GM18517 (cell line): ENCODE measurements at regions not wholly inside any gene's neighbourhood (a gene's known extent, or its start where the extent isn't known, plus 50 kb on each side); places are given as distances from the start of the nearest gene placed in this dataset.

ENCODE experiments used
- ATAC-seq: cut with Tn5 transposase; IDR thresholded peaks from one replicate; pipeline ENCODE4 v1.9.1; 2021; ENCODE audit warnings: mild to moderate bottlenecking, moderate library complexity; ENCODE audit not compliant: unreplicated experiment

DNA sequence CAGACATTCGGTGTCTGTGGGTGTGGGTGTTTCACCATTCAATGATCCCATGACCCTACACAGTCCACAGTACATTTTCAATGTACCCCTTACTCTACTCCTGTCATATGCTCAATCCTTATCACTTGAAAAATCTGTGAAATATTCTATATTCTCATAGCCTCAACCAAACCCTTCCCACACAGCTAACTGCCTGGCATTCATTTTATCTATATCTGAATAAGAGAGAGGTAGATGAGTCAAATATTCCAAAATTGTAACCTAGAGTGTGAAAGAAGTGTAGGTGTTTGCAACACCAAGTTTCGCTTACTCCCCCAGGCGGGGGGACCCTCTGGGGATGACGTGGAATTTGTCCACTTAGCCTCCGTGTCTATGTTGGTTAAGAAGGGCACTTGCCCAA, 354.8 kb downstream of the ETS1 start:
- no peak for ATAC-seq

DNA sequence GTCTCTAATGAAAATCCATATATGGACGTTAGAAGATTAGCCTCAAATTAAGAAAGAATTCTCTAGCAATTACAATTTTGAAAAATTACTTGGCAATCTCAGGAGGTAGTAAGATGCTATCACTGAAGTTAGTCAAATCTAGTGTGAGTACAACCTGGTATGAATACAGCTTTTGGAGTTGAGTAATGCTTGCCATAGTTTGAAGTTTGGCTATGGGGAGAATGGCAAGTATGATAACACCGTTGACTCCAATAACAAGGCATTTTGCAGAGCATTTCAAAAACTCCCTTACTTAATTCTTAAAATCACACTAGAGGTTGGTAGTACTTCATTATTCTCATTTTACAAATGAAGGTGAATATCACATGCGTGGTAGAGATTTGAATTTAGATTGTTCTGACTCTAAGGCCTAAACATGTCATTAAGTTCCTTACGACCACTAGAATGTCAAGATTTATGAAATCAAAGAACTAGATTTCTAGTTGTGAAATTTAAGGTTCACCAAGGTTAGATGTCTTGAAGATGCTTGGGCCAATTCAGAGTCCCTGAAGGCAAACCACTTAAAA, 355.4 kb downstream of the ETS1 start:
- ATAC-seq = no peak

DNA sequence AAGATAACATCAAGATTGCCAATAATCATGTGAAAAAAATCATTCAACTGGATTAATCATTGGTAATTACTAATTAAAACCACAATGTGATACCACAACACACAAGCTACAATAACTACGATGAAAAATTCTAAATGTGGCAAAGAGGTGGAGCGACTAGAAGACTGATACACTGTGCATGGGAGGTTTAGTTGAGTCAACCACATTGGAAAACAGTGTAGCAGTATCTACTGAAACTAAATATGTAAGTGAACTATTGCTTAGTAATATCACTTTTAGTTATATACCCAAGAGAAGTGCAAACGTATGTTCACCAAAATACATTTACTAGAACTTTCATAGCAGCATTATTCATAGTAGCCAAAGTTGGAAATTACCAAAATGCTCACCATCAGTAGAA, 359.9 kb downstream of the ETS1 start:
- no peak for ATAC-seq

DNA sequence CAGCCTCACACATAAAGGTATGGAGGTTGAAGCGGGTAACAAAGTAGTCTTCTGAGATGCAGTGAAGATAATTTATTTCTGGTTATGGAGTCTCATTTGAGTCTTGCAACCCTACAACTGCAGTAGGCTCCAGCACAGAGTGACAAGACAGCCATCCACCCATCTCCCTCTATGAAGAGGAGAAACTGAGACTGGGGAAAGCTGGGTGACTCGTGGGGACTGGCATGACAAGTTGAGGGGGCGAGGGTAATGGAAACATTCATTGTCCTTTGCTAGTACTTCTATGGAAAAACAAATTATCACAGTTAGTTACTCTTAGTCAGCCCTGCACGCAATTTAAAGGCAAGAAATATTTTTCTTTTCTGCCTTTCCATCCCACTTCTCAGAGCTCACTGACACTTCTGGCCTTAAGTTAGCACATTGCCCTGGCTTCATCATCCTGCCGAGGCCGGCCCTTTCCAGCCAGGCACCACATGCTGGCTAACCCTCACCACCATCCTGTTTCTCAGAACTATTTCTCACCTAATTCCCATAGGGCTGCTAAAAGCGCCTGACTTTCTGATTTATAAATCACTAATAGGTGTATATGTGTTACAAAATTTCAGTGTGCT, 361.1 kb downstream of the ETS1 start:
- ATAC-seq = no peak

DNA sequence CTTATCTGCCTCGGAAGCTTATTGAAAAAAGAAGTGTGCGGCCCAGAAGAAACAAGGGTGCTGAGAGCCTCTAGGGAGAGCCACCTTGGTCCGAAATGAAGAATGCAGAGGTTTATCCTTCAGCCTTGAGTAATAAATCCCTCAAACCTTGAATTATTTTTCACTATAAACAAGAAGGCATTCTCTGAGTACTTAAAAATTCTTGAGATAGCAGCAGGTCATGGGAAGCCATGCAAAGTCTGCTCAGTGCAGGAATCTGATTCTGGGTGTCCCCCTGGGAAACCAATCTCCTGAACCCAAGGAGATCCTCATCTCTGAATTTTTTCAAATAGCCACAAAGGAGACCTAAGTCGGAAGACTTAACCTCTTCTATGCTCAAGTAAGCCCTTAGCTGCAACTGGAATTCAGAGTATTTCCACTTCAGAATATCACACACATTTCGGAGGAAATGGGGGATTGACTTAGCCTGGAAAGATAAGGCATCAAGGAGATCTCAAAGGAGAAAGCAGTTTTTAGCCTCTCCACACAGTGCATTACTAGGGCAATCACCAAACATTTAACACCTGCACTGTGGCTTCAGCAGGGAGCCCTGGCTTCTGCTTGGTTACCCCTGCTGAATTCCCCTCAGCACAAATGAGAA, 365.0 kb downstream of the ETS1 start:
- no peak for ATAC-seq

DNA sequence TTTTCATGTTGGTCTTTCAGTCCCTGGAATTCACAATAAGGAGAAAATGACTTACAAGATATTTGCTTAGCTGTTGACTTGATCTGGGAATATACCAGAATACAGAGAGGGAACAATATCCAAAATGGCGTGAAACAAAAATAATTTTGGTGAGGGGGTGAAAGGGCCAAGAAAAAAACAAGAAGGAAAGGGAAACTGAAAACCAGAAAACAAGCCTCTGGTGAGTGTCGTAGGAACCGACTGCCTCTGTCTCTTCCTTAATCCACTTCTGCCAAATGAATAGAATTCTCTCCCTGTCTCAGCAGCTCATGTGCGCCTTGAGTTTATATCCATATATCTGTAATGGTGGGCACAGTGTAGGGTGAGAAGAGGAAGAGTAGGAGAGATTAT, 367.6 kb downstream of the ETS1 start:
- ATAC-seq = no peak

DNA sequence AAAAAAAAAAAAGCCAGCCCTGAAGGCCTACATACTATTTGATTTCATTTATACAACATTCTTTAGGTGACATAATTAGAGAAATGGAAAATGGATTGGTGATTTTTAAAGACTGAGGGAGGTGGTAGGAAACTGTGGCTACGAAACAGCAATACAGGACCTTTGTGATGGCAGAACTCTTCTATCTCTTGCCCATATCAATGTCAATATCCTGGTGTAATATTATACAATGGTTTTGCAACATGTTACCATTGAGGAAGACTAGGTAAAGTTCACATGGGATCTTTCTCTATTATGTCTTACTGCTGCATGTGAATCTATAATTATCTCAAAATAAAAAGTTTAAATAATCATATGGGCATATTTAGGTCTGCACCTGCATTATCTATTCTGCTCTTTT, 371.2 kb downstream of the ETS1 start:
- no peak for ATAC-seq

DNA sequence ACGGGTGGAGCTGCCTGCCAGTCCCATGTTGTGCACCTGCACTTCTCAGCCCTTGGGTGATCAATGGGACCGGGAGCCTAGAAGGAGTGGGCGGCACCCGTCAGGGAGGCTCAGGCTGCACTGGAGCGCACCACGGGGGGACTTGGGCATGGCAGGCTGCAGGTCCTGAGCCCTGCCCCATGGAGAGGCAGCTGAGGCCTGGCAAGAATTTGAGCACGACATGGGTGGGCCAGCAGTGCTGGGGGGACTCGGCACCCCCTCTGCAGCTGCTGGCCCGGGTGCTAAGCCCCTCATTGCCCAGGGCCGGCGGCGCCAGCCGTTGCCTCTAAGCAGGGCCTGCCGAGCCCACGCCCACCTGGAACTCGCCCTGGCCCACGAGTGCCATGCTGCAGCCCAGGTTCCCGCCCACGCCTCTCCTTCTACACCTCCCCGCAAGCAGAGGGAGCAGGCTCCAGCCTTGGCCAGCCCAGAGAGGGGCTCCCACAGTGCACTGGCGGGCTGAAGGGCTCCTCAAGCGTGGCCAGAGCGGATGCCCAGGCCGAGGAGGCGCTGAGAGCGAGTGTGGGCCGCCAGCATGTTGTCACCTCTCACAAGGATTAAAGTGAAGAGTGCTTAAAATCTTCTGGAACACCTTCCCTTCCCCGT, 372.0 kb downstream of the ETS1 start:
- no peak for ATAC-seq

DNA sequence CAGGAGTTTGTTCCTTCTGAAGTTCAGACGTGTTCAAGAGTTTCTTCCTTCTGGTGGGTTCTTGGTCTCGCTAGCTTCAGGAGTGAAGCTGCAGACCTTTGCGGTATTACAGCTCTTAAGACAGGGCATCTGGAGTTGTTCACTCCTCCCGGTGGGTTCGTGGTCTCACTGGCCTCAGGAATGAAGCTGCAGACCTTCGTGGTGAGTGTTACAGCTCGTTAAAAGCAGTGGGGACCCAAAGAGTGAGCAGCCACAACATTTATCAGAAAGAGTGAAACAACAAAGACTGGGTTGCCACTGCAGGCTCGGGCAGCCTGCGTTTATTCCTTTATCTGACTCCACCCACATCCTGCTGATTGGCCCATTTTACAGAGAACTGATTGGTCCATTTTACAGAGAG, 373.1 kb downstream of the ETS1 start:
- ATAC-seq = no peak

DNA sequence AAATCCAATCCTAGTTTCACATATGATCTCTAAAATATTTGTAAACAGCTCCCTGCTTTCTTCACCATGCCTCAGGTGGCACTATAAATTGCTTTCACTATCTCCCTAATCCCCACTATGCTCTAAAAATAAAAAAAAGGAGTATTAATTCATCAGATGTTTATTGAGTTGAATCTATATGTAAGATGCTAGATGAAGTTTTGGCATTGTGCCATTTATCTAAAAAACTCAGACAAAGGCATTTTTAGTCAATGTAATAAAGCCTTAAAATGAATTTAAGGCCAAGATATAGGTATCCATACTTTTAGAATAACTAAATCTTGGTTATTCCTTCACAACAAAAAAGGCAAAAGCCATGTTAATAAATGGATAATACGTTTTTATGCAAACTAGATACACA, 373.9 kb downstream of the ETS1 start:
- ATAC-seq = no peak

DNA sequence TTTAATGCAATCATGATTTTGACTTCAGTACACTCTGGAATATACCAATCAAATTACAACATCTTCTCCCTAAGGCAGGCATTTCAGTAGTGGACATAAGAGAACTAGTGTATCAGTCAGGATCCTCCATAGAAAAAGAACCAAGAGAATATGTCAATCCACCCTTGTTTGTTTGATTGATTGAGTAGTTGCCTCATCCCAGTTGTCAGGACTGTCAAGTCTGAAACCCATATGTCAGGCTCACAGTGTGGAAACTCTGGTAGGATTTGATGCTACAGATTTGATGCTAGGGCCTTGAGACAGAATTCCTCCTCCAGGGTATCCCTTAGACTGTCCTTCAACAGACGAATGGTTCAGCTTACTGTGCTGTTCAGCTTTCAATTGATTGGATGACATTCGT, 375.0 kb downstream of the ETS1 start:
- ATAC-seq = no peak

DNA sequence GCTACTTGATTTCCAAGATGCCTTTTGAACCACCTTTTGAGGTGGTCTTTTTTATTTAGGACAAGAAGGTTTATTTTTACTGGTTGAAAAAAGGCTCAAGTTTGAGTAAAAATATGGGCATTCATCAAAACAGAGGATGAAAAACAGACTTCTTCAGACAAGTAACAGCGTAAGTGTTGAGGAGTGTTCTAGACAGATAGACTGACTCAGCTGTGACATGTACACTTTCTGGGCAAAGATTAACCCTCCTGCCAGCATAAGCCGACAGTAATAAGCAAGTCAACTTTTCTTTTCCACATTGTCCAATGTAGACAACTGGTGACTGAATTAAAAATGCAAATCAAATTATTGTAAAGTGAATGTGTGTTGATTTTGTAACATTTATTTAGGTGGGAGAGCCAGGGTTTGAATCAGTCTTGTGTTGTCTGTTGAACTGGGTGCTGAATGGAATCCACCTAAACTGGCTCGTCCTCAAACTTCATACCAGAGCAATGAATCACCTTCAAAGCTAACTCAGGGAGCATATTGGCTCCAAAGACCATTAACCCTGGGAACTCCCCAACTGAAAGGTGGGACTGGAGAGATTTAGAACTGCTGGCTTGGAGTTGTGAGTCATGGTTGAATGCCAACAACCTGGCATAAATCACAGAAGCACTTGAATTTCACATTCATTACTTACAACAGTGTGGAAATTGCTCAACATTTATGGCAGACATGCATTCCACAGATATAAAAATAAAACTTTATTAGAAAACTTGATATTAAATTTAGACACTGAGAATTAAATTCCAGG, 377.0 kb downstream of the ETS1 start:
- ATAC-seq = no peak

DNA sequence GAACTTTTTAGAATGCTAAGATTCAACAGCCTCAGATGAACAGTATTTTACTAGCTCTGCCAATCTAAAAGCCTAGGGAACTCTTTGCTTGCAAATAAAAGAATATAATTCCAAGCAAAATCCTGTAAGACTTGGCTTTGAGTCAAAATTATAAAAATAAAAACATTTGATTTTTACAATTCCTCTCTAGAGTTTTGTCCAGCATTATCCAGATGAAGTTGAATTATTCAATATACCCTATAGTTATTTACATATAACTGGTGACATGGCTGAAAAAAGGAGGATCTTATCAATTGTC, 378.3 kb downstream of the ETS1 start:
- no peak for ATAC-seq

DNA sequence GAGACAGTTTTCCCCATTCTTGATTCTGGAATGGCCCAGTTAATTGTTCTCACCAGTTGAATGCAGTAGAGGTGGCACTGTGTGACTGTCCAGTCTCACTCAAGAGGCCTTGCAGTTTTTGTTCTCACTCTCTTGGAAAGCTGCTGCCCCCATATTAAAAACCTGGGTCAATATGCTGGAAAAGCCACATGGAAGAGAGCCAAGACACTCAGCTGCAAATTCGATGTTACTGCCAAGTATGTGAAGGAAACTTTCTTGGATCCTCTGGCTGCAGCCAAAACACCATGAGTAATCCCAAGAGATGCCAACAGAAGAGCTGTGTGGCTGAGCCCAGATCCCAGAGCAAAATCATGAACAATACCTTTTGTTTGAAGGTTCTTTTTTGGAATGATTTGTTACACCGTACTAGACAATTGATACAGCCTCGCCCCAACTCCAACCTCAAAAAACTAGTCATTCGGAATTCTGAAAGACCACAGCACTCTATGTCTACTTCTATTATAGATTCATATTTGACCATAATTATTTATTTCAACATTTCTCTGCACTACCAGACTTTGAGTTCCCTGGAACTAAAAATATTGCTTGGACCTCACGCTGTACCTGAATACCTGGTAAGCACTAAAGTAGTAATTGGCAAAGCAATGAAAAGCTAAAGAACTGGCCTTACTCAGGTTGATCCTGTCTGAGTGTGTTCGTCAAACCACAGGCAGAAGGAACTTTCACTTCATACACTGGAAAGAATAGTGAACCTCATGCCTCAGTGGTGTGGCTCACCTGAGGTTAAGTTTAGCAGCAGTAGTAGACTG, 378.8 kb downstream of the ETS1 start:
- no peak for ATAC-seq

DNA sequence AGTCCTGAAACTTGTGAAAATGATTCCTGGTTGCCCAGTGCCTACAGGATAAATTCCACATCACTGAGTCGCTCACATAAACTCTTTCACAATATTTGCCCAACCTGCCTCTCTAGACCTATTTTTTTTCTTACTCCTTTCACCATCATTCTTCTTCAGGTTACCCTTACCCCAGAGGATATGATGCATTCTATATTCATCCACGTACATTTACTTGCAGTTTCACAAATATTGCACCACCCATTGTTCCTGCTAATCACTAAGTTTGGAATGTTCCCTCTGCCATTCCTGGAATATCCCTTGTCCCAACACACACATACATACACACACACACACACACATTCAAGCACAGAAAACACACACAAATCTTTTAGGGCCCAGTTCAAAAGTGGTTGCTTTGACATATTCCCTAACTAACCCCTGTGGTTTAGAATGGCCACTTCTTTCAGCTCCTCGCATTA, 379.5 kb downstream of the ETS1 start:
- no peak for ATAC-seq

DNA sequence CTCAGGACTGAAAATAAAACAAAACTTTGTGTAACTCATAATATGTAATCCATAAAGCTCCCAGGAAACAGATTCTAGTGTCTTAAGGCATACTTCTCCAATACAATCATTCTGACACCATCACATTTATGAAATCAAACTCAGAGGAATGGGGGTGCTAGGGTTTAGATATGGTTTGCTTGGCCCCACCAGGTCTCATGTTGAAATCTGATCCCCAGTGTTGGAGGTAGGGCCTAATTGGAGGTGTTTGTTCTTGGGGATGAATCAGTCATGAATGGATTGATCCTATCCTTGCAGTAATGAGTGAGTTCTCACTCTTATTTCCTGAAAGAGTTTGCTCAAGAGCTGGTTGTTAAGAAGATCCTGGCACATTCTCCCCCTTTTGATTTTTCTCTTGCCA, 380.9 kb downstream of the ETS1 start:
- ATAC-seq = no peak

DNA sequence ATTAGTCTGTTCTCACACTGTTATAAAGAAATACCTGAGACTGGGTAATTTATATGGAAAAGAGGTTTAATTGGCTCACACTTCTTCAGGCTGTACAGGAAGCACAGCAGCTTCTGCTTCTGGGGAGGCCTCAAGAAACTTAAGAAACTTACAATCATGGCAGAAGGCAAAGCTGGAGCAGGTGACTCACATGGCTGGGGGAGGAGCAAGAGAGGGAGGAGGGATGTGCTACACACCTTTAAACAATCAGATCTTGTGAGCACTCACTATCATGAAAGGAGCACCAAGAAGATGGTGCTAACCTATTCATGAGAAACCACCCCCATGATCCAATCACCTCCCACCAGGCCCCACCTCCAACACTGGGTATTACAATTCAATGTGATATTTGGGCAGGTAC, 381.6 kb downstream of the ETS1 start:
- no peak for ATAC-seq

DNA sequence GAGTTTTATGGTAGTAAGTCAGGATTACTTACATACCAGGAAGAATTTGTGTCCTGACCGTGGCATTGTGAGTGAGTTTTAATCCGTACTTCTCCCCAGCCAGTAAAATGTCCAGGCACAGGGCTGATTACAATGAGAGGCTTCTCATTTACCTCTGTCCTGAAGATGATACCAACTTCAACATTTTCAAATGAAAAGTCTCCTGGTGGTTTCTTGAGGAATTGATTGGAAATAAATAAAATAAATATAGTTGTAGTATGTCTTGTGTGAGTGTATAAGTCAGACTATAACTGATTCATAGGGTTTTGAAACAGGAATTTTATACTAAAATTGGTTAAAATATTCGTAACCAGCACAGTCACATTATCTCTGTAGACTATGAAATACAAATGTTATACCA, 382.5 kb downstream of the ETS1 start:
- ATAC-seq = no peak

DNA sequence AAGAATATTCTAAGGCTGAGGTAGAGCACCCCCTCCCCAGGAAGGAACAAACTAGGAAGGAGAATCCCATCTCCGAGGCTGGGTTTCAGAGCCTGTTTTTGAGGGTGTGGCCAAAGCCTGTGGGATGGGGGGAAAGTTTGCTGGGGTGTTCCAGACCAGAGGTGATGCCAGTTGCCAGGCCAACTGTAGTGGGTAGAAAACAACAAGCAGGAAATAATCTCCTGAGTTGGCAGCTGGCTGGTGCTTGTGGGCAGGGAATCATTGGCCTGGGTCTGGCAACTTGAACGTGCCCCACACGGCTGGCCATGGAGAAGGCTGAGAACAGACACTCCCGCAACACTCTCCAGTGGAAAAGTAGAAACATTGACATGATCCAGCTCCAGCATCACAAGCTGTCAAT, 385.6 kb downstream of the ETS1 start:
- ATAC-seq = no peak

DNA sequence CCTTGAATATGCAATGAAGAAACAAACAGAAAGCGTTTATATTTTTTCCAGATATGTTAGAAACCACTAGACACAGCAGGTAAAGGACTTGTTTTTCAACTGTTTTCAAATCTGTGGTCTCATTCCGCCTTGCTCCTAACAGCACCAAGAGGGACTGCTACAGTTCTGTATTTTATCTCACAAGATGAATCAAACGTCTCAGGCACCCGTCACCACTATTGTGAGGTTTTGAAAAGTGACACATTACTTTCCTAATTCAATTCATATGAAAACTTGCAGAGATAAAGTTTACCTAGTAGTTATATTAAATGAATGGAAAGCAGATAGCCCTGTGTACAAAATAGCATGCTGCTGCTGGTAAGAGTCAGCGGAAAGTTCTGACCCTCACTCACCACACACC, 386.3 kb downstream of the ETS1 start:
- ATAC-seq = no peak

DNA sequence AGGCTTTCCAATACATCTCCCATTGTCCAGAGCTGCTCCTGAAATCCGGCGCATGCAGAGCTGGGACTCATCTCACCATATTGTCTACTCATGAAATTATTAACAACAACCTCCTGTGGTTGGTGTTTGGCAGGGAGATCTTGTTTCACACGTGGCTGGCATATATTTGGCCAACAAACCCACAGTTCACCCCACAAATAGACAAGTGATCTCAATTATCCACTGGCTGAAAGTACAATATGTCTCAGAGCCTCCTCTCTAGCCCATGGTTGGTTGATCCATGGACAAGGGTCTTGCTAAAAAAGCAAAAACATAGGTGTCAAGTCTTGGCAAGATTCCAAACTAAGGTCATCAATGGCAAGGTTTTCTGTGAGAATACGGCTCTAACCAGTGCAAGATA, 386.9 kb downstream of the ETS1 start:
- no peak for ATAC-seq
